H1 (cell line): ENCODE measurements at regions not wholly inside any gene's neighbourhood (a gene's known extent, or its start where the extent isn't known, plus 50 kb on each side); places are given as distances from the start of the nearest gene placed in this dataset.

Experiments used
- CHD7 ChIP-seq: fragments of 300-600 bp; sonication (generic); IDR thresholded peaks from 2 replicates; pipeline ENCODE4 v1.7.1; 2012; ENCODE audit warnings: low read length, moderate library complexity, mild to moderate bottlenecking, inconsistent platforms; ENCODE audit not compliant: insufficient replicate concordance
- EP300 ChIP-seq, 2 experiments: IDR thresholded peaks; 1 replicate in 1 of 2; 2 replicates in 1 of 2; pipeline ENCODE4 v1.6.1; 2011 to 2012; ENCODE audit warnings: low read depth in 2 of 2, low read length in 2 of 2, mild to moderate bottlenecking in 2 of 2, borderline replicate concordance in 1 of 2, inconsistent platforms in 1 of 2, moderate library complexity in 1 of 2
- GABPA ChIP-seq: IDR thresholded peaks from 2 replicates; pipeline ENCODE4 v1.6.1; 2011; ENCODE audit warnings: mild to moderate bottlenecking, low read length, moderate library complexity, borderline replicate concordance; ENCODE audit not compliant: insufficient read depth
- GTF2F1 ChIP-seq: IDR thresholded peaks from 2 replicates; pipeline ENCODE4 v1.6.1; 2012; ENCODE audit warnings: low read depth, low read length, improper control_type of control experiment, borderline replicate concordance
- MAX ChIP-seq: IDR thresholded peaks from 2 replicates; pipeline ENCODE4 v1.6.1; 2012; ENCODE audit warnings: inconsistent platforms
- NRF1 ChIP-seq: IDR thresholded peaks from 2 replicates; pipeline ENCODE4 v1.6.1; 2011; ENCODE audit warnings: mild to moderate bottlenecking, low read depth, low read length, improper control_type of control experiment
- POLR2A ChIP-seq, 2 experiments: IDR thresholded peaks; 1 replicate in 1 of 2; 2 replicates in 1 of 2; pipeline ENCODE4 v1.6.1; 2011; ENCODE audit warnings: low read depth in 2 of 2, low read length in 2 of 2, mild to moderate bottlenecking in 2 of 2; ENCODE audit errors: control extremely low read depth in 1 of 2
- POLR2AphosphoS5 ChIP-seq: IDR thresholded peaks from 2 replicates; pipeline ENCODE4 v1.6.1; 2011; ENCODE audit warnings: low read depth, low read length
- RXRA ChIP-seq: IDR thresholded peaks from 2 replicates; pipeline ENCODE4 v1.6.1; 2011; ENCODE audit warnings: low read depth, mild to moderate bottlenecking, low read length, moderate library complexity; ENCODE audit not compliant: insufficient read depth
- SAP30 ChIP-seq: fragments of 300-600 bp; sonication (generic); IDR thresholded peaks from 2 replicates; pipeline ENCODE4 v1.7.1; 2012; ENCODE audit warnings: low read length, moderate library complexity, mild to moderate bottlenecking, inconsistent platforms; ENCODE audit not compliant: insufficient read depth, insufficient replicate concordance
- SIN3A ChIP-seq, 2 experiments: IDR thresholded peaks in 1 of 2; conservative IDR thresholded peaks in 1 of 2; 2 replicates each; pipeline ENCODE4 v1.6.1; 2011 to 2012; ENCODE audit warnings: low read length in 2 of 2, improper control_type of control experiment in 1 of 2, low read depth in 1 of 2, mild to moderate bottlenecking in 1 of 2
- YY1 ChIP-seq: IDR thresholded peaks from 2 replicates; pipeline ENCODE4 v1.6.1; 2011; ENCODE audit warnings: low read depth, mild to moderate bottlenecking, low read length
- ZNF274 ChIP-seq: IDR thresholded peaks from 2 replicates; pipeline ENCODE4 v1.7.0; 2012; ENCODE audit warnings: low read length, borderline replicate concordance; ENCODE audit errors: extremely low read depth
- TF ChIP-seq, protein P1 (sequence below), 3 experiments: IDR thresholded peaks; 1 replicate in 2 of 3; 2 replicates in 1 of 3; pipeline versions ENCODE4 v1.5.1 to v1.6.1; 2011; ENCODE audit warnings: low read length in 3 of 3, mild to moderate bottlenecking in 3 of 3, inconsistent platforms in 2 of 3, low read depth in 1 of 3, moderate library complexity in 1 of 3; ENCODE audit not compliant: insufficient read depth in 1 of 3; ENCODE audit errors: control extremely low read depth in 1 of 3

GRCh38 chr6:8238773-8239683 is 136.7 kb upstream of the EEF1E1 start:
- TF ChIP-seq EP300 (IDR thresholded peaks at IDR 0.05; ENCODE audit: borderline replicate concordance in 1 of 2, low read depth in 2 of 2, low read length in 2 of 2): no peak
- no peak for TF ChIP-seq SIN3A (conservative IDR thresholded peaks at IDR 0.05 in 1 of 2, IDR thresholded peaks at IDR 0.05 in 1 of 2; ENCODE audit: low read depth in 1 of 2, low read length in 2 of 2)
- no peak for TF ChIP-seq RXRA
- no peak for TF ChIP-seq CHD7
- TF ChIP-seq, protein P1, sequence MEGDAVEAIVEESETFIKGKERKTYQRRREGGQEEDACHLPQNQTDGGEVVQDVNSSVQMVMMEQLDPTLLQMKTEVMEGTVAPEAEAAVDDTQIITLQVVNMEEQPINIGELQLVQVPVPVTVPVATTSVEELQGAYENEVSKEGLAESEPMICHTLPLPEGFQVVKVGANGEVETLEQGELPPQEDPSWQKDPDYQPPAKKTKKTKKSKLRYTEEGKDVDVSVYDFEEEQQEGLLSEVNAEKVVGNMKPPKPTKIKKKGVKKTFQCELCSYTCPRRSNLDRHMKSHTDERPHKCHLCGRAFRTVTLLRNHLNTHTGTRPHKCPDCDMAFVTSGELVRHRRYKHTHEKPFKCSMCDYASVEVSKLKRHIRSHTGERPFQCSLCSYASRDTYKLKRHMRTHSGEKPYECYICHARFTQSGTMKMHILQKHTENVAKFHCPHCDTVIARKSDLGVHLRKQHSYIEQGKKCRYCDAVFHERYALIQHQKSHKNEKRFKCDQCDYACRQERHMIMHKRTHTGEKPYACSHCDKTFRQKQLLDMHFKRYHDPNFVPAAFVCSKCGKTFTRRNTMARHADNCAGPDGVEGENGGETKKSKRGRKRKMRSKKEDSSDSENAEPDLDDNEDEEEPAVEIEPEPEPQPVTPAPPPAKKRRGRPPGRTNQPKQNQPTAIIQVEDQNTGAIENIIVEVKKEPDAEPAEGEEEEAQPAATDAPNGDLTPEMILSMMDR (IDR thresholded peaks at IDR 0.05; ENCODE audit: control extremely low read depth in 1 of 3, insufficient read depth in 1 of 3, low read depth in 1 of 3, low read length in 3 of 3): no peak
- TF ChIP-seq MAX: no peak
- TF ChIP-seq NRF1: no peak
- TF ChIP-seq GABPA: no peak
- no peak for TF ChIP-seq POLR2A (IDR thresholded peaks at IDR 0.05; ENCODE audit: control extremely low read depth in 1 of 2, low read depth in 2 of 2, low read length in 2 of 2)
- TF ChIP-seq ZNF274: no peak
- no peak for TF ChIP-seq POLR2AphosphoS5
- no peak for TF ChIP-seq YY1
- no peak for TF ChIP-seq GTF2F1
- no peak for TF ChIP-seq SAP30
